ENCODE measurements at regions not wholly inside any gene's neighbourhood (a gene's known extent, or its start where the extent isn't known, plus 50 kb on each side); places are given as distances from the start of the nearest gene placed in this dataset.

DNA sequence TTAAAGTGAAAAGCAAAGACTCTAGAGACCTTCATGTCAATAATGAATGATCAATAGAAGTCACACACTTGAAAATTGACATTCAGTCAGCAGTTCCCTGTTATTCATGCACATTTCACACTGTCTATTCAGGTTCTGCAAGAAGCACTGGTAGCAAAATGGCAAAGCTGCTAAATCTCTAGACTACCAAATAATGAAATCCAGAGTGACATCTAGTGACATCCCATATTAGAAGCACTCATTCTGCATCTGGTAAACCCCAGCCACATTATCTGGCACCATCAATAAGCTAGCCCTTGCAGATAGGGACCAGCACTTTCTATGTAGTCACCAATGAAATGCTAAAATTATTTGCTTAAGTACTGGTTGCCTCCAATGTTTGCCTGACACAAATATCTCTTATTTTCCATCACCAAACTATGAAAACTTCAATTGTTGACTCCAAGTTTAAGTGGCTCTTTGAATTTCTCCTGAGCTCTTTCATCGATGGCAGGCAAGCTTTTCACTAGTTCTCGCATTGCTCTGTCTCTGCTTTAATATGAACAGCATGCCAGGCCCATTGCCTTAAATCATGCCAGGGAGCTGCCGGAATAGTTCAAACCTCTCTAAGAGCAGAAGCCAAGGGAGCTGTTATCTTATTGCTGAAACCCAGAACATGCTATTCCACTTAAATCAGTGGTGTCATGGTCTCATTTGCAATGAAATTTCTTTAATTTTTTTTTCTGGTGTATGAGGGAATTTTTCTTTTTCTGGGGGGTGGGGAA, 409.9 kb downstream of the MZT1 start:
- no peak for DNase-seq

DNA sequence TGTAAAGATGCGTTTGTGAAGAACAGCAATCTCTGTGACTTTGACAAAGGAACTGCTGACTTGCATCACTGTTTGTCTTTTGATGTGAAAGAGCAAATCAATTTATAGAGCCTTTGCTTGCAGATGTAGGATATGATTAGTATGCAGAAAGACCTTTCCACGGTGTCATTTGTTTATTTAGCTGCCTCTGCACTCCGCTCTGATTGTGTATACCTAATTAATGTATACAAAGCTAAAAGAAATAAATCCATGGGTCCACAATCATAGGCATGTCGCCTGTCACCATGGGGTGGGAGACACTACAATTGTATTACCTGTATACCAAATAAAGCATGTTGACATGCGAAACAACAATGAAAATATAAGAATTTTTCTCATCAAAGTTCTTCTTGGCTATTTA, 410.7 kb downstream of the MZT1 start:
- DNase-seq, result no peak

DNA sequence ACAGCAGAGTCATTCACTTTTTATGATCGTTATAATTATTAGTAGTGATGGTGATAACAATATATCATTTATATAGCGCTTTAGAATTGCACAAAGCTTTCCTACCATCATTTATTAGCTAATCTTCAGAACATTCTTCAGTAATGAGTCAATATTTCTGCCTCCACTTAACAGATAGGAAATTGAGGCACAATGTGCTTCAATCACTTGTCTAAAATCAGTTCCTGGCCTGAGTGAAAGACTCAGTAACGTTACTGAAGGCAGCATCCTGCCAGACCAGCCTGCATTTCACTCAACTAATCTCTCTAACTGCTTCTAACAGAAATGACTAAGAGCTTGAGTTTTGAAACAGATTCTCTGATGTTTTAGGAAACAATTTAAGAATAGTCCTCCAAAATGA, 412.1 kb downstream of the MZT1 start:
- DNase-seq, result no peak

DNA sequence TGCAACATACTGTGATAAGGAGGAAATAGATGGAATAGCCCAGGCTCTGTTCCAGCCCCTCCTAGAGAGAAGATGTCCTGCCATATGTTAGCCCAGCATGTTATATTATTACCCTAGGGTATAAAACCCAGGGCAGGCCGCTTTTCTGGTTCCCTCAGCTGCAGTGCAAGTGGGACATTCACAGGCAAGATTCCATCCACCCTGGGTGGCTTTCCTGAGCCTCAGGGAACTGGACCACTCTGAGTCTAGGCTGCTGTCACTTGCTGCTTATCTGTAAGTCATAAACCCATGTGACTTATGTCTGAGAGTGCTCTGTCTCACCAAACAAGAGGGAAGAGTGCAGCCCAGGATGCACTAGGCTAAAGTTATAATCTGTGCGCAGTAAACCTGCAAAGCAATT, 413.2 kb downstream of the MZT1 start:
- no peak for DNase-seq

DNA sequence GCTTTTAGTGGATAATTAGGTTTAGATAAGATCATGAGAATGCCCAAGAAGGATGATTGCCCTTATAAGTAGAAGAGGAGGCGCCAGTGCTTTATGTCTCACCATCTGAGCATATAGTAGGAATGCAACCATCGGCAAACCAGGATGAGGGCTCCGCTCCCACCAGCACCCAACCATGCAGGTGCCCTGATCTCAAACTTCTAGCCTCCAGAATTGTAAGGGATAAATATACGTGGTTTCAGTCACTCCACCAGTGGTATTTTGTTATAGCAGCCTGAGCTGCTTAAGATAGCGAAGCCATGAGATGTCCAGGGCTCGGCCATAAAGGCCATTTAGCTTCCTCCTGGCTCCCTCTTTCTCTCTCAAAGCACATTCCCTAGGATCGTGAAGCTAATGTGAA, 413.9 kb downstream of the MZT1 start:
- DNase-seq, result no peak

DNA sequence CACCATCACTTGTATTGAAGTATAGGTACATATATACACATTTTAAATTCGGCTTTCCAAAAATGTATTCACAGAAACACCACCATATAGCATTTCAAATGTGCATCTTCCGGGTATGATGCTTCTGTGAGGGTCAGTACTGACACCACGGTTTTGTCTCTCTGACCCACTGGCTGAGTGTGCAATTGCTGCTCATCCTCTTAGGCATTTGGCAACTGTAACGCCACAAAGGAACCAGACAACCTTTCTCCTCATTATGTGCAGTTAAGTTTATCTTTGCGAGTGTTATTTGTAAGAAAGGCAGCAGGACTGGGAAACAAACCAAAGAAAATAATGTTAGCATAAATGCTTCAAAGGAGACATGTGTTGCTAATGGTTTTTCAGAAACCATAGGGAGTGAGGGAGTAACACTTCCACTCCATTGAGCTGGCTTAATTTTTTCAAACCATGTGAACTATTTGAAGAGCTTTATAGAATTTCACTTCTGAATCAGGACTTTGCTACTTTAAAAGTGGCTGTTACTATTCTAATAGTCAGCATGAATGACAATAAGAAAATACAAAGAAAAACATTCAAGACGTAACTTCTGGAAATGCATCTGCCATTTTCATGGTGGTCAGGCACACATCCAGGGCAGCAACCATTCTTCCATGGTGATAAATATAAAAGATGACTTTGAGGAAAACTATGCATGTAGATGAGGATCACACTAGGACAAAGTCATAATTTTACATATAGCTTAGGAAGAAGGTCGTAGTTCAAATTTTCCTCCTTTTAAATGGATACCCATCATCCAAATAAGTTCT, 423.3 kb downstream of the MZT1 start:
- no peak for DNase-seq

DNA sequence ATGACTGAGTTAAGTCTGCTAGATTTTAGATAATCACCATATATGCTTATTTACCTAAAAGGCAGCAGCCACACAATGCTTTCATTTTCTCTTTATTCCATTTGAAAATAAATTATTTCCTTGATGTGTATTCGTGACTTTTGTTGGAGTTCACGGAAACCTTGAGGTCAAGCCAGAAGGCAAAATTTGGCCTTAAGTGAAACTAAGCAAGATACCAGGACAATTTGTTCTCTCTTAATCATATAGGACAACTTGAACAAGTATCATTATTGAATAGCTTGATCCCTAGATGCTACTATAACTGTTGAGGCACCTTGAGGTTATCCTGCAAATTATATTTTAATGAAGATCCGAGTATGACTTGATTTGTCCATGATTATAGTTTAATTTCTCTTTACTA, 429.2 kb upstream of the DACH1 start:
- no peak for DNase-seq

DNA sequence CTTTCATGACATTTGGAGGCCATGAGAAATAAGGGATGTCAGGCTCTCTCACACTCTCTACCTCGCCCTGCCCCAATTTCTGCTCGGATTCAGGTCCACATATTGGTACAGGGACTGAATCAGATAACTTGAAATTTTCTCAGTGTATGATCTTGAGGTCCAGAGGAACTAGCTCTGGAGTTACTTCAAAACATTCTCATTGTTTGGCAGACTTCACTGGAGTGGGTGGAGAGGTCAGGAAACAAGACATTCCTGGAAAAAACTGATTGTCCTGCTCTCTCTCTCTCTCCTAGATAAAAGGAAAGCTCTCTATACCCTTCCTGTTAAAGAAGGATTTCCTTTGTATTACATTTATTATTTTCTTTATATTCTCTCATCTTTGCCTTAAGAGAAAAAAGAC, 428.1 kb upstream of the DACH1 start:
- no peak for DNase-seq

DNA sequence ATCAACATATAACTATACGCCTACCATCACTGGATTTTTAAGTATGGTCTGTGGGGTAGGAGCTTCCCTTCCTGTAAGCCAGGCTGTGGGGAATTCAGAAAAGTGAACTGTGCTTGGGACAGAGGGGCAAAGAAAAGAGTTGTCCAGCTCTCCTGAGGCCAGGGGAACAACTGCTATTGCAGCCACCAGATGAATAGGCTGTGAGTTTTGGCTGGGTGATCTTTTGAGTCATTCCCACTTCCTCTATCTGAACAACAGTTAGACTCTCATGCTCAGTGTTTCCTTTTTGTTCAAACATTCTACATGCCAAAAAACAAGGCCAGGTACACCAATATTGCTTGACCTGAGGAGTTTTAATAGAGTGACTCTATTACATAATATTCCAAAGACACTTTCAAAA, 426.2 kb upstream of the DACH1 start:
- no peak for DNase-seq

DNA sequence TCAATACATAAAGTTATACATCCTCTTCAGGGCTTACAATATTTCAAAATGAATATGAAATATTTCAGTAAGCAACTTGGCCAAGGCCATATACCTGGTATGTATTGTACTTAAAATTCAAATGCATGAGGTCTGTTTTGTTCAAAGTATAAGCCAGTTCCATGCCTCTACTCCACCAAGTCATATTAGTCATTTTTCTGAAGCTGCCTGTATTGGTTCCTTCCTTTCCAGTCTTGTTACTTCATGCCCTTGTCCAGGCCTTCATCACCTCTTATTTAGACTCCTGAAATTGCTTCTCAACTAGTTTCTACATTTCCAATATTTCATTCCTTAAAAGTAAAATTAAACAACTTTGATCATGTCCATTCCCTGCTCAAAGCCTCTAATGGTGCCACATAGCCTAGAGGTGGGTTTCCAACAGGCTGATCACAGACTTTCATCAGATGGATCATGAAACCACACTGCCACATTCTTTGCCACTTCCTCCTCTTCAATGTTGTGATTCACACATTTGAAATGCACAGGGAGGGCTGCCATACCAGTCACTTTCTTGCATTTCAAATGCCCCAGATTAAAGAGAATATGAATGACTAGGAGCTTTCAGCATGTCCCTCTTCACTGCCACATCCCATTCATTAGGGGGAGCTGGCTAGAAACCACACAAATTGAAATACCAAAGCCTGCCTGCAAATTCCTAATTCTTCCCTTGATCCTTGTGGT, 424.1 kb upstream of the DACH1 start:
- DNase-seq, result no peak

DNA sequence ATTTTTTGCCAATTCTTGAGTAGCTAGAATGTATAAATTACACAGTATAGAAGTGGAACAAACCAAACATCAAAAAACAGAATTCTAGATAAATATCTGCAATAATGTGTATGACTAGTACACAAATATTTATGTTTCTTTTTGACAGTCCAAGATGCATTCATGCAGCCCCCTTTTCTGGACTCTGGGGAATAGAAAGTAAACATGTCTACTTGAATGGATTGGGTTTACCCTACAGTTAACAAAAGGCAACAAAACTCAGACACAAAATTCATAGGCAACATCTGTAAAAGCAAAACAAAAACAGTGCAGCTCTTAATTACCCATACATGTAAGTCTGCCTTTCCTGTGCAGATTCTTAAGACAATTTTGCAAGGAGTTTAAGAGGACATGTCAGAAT, 419.4 kb upstream of the DACH1 start:
- DNase-seq, result no peak

DNA sequence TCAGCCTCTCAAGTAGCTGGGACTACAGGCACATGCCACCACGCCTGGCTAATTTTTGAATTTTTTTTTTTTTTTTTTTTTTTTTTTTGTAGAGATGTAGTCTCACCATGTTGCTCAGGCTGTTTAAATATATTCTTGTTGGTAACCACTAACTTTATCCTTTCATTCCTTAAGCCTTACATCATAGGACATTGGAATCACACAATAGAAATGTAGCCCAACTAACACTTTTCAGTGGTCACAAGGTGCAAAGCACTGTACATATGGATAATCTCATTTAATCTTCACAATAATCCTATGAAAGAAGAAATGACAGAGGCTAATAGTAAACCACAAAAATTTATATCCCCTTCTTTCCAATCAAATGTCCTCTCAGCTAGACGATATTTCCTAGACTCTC, 417.8 kb upstream of the DACH1 start:
- no peak for DNase-seq

DNA sequence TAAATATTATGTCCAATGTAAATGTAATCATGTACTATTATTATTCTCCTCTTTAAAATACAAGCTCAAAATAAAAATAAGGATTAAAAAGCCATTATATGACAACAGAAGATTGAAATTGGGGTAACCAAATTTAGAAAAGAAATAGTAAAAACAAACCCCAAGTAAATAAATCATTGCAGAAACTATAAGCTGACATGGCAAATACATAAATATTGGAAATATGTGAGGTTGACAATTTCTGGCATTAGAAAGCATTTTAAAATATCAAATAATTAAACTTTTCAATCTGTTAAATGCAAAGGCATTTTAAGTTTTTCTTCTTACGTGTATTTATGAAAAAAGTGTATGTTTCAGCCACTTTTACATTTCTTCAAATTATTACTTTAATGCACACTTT, 394.7 kb upstream of the DACH1 start:
- DNase-seq, result no peak

DNA sequence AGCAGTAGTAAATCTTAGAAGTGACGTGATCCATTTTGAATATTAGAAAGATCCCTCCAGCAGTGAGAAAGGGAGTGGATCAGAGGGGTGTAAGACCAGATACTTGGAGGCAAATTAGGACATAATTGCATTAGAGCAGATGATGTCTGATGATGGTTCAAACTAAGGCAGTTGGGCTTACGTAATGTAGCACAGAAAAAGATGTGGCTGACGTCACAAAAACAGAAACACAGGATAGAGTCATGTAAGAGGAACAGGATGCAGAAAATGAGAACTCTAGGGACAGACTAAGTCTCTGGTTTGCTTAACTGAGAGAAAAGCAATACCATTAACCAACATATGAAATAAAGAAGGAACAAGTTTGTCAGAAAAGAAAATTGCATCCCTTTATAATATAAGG, 392.5 kb upstream of the DACH1 start:
- no peak for DNase-seq

DNA sequence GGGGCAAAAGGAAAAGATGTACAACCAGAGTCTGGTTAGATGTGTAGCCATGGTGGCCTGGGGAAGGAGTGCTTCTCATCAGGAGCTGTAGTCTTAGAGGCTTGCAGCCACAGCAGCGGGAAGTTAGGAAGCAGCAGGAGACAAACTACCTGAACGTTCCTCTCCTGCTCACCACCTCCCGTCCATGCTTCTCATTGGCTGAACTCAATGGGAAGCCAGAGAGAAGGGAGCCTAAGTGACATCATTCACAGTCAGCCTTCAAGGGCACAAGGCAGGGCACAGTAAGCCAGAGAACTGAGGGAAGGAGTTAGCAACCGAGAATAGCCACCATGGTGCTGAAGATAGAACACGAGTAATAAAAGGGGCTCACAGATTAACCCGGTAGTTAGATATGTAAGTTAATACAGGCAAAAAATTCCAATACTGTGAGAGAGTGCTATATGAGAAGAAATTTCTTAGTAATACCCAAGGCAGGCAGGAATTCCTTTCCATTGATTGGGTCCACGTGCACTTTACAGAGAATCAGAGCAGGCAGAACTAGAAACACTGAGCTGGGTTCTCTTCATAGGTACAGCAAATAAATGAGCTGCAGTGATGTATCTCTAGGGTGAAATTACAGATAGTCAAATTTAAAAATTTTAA, 391.5 kb upstream of the DACH1 start:
- DNase-seq, result no peak

DNA sequence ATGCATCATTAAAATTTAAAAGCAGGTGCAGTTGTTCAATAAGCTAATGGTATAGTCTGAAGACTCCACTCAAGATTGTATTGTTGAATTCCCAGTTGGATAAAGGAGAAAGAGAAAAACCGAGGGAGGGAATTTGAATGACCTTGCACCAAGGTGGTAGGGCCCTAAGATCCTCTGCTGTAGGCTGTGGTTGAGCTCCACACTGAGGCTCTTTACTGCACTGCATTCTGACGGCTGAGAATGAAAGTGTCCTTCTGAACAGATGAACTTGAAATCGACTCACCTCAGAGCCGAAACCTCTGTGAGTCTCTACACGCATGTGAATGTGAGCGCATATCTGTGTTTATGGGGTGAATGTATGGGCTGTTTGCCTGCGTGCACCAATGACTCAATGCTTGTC, 388.9 kb upstream of the DACH1 start:
- DNase-seq, result no peak

DNA sequence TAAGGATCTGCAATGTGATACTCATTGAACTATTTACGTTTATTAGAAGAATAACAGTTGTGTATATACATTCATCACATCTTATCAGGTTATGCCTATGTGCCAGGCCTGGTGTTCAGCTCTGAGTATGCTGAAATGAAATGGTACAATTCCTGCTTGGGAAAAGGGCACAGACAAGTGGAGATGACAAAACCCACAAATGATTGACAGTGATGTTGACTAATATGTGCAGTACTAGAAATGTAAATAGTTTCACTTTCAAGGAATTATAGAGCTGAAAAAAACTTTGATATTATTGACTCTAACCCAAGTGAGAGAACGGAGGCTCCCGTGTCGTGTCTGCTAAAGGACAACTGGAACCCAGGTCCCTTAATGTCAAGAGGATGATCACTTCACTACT, 386.8 kb upstream of the DACH1 start:
- DNase-seq, result no peak

DNA sequence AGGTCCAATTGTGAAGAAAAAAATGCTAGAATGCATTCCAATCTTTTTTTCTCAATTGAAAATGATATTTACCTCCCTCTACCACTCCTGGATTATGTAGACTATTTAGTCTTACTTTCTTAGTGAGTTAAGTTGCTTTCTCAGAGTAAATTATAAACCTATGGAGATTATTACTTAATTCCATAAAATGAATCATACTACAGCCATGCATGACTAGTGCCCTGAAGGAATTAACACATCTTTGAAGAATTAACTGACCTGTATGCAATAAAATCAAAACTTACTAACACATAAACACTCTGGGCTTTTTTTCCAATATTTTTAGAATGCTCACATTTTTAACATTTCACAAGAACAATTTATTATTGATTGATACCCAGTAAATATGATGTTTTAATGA, 379.4 kb upstream of the DACH1 start:
- DNase-seq, result no peak

DNA sequence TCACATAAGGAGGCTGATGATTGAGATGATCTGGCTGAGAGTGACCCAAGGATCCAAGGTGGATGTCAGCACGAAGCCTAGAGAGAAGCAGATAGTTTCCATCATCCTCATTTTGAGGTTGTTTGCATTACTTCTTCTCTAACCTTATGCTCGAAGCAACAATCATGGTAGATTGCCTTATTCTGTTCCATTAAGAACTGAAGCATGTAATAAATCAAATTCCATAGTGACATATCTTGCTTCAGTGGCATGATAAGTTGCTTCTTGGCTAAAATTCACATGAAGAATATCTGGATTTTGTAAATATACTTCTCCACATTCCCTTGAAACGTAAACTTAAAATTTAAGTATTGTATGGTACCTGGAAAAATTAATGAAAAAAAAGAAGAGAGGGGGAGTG, 377.8 kb upstream of the DACH1 start:
- no peak for DNase-seq

DNA sequence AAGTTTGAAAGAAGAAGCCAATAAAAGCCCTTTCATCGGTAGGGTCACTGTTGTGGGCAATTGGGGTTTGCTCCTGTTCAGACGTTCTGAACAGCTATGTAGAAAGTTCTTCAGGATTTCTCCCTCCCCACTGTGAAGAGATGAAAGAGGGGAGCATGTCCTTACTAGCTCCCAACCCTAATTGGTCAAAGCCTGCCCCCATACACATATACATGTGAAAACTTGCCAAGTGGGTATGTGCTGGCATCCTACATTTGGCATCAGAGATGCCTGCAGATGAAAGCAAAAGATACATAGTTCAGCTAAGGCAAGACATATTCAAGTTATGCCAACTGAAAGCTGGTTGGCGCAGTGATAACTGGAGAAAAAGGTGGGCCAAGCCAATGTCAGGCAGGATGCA, 363.1 kb upstream of the DACH1 start:
- DNase-seq, result no peak

DNA sequence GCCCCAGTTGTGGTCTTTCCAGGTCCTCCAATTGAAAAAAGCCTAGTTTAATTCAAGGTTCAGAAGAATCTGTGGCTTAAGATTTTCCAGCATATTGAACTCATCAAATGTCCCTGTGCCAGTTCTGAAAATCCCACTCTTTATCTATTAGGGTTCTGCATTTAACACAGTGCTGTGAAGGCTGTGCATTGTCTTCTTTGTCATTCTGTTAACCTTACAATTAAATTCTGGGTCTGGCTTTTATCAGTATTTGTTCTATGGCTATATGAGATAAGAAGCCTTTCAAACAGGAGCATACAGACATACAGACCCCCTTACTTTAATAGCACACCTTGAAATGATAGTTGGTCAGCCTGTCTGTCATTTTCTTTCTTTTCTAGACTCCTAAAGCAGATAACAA, 362.1 kb upstream of the DACH1 start:
- no peak for DNase-seq

DNA sequence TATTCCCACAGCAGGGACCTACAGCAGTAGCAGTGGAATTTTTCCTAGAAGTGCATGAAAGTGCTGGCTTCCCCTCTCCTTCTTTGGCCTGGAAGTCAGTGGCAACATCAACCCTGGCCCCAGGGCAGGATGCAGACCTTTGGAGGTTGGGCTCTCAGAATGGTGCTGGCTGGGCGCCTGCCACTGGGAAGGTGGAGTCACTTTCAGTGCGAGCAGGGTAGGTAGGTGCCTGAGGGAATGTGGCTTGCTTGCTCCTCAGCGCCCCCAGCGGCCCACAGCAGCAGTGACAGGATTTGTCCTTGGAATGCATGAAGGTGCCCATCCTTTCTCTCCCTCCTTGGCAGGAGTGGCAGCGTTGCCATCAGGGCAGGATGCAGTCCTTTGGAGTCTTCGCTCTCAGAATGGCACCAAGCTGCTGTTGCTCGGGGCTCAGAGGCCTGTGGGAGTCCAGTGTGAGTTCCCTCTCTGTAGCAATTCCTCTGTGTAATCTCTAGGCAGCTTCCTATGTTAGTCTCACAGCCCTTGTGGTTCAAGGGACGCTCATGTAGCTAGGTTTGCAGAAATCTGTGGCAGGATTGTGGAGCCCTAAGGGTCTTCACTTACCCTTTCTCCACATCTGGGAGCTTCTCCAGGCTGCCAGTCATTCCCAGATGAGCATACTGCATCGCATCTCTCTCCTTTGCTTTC, 354.4 kb upstream of the DACH1 start:
- no peak for DNase-seq

DNA sequence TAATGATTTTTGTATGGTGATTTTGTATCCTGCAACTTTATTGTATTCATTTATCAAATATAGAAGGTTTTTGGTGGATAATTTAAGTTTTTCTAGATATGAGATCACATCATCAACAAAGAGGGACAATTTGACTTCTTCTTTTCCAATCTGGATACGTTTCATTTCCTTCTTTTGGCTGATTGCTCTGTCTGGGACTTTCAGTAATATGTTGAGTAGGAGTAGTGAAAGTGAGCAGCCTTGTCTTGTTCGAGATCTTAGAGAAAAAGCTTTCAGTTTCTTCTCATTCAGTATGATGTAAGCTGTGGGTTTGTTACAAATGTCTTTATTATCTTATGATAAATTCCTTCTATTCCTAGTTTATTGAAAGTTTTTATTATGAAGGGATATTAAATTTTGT, 352.0 kb upstream of the DACH1 start:
- DNase-seq, result no peak
